H1 (cell line): ENCODE measurements at regions not wholly inside any gene's neighbourhood (a gene's known extent, or its start where the extent isn't known, plus 50 kb on each side); places are given as distances from the start of the nearest gene placed in this dataset.

Experiments
- E2F6 ChIP-seq: IDR thresholded peaks from 2 replicates; pipeline ENCODE4 v1.6.1; 2012; ENCODE audit warnings: inconsistent platforms
- MAFK ChIP-seq: IDR thresholded peaks from 2 replicates; pipeline ENCODE4 v1.6.1; 2012; ENCODE audit warnings: low read depth, mild to moderate bottlenecking, improper control_type of control experiment, low read length
- RNF2 ChIP-seq: fragments of 200-900, 300-1000 bp; sonication (generic); IDR thresholded peaks from 2 replicates; pipeline ENCODE4 v1.7.1; 2016; ENCODE audit warnings: borderline replicate concordance, low read depth, mild to moderate bottlenecking, antibody characterized with exemption, low read length; ENCODE audit not compliant: poor library complexity, severe bottlenecking; ENCODE audit errors: missing control alignments

- TF ChIP-seq E2F6 (no peak), MAFK (no peak), RNF2 (no peak)
These were observed 170.2 kb upstream of the CDYL start (continued) for GRCh38 chr6:4606016-4606415.
